AG10803 (cell line): ENCODE measurements at regions not wholly inside any gene's neighbourhood (a gene's known extent, or its start where the extent isn't known, plus 50 kb on each side); places are given as distances from the start of the nearest gene placed in this dataset.

ENCODE experiments used
- DNase-seq: peaks from one replicate; pipeline ENCODE4 v3.0.0; 2010; ENCODE audit warnings: low read depth
- H3K4me3 ChIP-seq: 2 replicates; pipeline ENCODE4 v1.5.1; 2011; ENCODE audit warnings: mild to moderate bottlenecking, low read length, control low read depth
- TF ChIP-seq, protein P1 (sequence below): conservative IDR thresholded peaks from 2 replicates; pipeline ENCODE4 v1.5.1; 2011; ENCODE audit warnings: mild to moderate bottlenecking, low read length, control low read depth, inconsistent platforms

DNA sequence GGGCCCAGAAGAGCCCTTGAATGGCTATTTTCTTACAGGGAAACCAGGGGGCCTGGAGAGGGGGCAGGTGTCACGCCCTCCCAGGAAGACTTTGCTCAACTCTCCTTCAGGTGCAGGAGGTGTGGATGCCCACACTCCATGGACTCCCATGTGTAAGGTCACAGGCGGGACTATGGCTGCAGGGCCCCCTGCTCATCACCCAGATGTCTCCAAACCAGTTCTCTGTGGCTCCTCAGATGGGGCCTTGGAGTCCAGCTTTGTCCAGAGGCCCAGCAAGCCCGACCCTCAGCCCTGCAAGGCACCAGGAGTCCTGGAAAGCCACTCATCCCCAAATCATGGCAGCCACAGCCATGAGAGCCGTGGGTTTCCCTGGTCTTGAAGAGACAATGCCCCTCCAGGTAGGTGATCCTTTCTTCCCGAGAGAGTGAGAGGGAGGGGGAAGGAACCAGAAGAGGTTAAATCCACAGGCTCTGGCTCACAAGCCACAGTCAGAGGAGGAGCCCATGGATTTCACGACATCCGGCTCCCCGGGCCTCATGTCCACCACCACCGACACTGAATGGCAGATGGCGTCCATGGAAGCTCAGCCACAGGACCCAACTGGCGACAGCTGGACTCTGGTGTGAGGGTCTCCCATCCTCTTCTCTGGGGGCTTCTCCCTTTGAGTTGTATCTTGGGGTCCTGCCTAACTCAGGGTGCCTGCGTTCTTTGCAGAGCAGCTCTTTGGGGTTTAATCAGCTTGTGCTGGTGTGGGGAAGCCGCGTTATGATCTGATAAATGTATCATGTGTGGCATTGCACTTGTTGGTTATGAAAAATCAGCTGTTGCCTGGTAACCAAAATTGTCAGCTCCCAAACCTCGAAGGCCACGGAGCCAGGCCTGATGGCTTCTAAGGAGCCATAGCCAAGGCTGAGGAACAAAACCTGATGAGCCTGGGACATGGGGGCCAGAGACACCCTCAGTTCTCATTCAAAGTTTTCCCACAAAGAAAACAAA is 620.4 kb downstream of the BRD1 start:
- no peak for DNase-seq
- TF ChIP-seq, protein P1, sequence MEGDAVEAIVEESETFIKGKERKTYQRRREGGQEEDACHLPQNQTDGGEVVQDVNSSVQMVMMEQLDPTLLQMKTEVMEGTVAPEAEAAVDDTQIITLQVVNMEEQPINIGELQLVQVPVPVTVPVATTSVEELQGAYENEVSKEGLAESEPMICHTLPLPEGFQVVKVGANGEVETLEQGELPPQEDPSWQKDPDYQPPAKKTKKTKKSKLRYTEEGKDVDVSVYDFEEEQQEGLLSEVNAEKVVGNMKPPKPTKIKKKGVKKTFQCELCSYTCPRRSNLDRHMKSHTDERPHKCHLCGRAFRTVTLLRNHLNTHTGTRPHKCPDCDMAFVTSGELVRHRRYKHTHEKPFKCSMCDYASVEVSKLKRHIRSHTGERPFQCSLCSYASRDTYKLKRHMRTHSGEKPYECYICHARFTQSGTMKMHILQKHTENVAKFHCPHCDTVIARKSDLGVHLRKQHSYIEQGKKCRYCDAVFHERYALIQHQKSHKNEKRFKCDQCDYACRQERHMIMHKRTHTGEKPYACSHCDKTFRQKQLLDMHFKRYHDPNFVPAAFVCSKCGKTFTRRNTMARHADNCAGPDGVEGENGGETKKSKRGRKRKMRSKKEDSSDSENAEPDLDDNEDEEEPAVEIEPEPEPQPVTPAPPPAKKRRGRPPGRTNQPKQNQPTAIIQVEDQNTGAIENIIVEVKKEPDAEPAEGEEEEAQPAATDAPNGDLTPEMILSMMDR: no peak
- H3K4me3 ChIP-seq: no peak overlapping the region

DNA sequence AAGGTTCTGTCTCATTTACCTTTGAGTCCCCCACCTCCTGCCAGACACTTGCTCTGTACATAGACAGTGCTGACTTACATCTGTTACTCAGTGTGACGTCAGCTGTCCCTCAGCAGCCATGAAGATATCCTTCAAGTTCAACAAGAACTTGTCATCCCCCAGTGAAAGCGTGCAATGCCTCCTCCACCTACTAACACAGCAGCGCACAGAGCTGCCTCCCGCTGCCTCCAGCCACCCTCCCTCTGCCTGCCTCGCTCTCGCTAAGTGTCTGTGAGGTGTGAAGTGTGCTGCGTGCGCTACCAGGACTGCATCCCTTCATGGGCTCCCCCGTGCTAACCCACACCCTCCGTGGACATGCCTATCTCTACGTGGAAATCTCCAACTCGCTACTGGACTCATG is 621.4 kb downstream of the BRD1 start:
- TF ChIP-seq, protein P1: no peak
- DNase-seq: no peak
- no peak overlapping the region for H3K4me3 ChIP-seq

DNA sequence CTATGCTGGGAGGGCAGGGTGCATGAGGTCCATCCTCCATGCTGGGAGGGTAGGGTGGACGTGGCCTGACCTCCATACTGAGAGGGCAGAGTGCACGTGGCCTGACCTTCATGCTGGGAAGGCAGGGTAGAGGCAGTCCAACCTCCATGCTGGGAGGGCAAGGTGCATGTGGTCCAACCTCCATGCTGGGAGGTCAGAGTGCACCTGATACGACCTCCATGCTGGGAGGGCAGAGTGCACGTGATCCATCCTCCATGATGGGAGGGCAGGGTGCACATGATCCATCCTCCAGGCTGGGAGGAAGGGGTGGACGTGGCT is 622.2 kb downstream of the BRD1 start:
- TF ChIP-seq, protein P1: no peak
- no peak for DNase-seq
- H3K4me3 ChIP-seq: no peak overlapping the region

DNA sequence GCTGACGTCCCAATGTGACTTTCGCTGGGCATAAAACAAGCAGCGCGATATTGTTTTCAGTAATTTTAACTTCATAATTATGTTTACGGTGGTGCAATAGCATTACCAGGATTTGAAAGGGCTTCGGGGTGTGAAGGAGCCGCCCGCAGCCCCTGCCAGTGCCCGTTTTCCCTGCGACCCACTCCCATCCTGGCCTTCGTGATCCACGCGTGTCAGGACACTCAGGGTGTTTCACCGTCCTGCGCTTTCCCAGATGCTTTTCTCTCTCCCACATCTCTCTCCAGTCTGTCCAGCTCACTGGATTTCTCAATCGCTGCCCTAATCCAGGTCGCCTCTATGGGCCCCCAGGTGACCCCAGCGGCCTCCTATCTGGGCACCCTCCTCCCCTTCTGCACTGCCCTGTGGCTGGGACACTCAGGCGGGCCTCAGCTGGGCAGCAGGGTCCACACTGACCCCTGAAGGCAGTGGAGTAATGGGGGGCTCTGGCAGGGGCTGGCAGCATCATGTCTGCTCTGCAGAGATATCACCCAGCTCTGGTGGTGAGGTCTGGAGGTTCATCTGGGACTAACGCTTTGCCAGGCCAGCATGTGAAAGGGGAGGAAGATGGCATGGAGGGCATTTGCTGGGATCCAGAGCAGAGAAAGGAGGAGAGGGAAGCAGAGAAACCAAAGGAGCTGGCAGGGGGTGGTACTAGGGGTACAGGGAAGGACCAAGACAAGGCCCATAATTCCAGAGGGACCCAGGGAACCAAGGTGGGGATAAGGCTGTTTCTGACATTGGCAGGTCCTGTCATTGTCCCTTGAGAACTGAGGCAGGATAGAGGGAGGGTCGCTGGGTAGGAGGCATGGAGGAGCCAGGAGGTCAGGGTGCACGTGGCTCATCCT is 622.8 kb downstream of the BRD1 start:
- TF ChIP-seq, protein P1: no peak
- DNase-seq: no peak
- no peak overlapping the region for H3K4me3 ChIP-seq

DNA sequence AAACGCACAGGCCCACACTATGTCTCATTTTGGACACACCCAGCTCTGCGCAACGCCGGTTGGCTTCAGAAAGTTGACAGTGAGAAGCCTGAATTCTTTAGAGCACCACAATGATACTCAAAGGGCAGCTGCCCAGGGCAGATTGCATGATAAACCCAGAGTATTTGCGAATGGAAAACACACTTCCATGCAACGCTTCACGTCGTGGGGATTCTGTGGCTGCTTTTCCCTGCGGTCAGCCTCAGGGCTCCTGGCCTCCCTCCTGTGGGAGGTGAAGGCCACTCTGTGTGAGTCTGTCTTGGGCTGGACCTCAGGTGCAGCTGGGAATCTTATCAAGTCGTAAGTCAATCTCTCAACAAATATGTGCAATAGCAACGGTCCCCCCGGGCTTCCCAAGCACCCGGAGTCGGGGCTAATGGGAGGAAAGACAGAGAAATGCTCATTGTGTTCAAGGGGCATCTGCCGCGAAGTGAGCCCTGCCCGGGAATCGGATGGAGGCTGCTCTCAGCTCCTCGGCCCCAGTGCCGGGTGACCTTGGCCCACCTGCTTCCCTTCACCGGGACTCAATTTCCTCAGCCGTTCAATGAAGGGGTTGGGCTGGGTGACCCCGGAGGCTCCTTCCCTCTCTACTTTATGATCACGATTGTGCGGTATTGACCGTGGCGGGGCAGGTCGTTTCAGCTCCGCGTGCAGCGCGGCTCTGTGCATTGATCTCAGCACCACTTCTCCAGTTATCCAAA is 623.6 kb downstream of the BRD1 start:
- no peak overlapping the region for H3K4me3 ChIP-seq
- DNase-seq: no peak
- TF ChIP-seq, protein P1: no peak

DNA sequence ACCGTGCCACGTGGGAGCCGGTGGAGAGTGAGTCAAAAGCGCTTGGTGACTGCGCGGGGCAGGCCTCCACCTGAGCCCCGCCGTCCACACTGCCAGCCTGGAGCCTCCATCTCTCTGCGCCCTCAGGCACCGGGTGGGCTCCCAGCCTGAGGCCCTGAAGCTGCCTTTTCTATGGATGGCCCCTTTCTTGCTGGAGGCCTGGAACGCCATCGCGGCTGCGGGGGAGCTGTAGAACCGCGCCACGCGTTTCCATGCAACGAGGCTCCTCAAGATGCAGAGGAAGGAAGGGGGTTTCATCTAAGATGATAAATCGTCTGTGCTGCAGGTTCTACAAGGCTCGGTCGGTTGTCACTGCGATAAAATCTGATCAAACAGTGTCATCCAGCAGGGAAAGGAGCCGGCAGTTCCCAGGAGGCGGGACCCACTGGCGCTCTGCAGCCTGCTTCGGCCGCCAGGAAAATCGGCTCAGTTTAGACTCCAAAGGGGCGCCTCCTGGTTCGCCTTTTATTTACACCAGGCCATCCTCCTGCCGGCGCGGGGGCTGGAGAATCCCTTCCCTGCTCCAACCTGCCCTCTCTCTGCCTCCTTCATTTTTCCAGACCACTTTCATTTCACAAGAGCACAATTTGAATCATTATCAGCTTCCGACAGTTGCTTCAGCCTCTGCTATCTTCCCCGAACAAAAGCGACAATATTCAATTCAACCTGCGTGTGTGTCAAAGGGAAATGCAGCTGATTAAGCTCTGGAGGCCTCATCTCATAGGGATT is 624.4 kb downstream of the BRD1 start:
- TF ChIP-seq, protein P1: no peak
- no peak for DNase-seq
- no peak overlapping the region for H3K4me3 ChIP-seq
